H1 (cell line): ENCODE measurements at regions not wholly inside any gene's neighbourhood (a gene's known extent, or its start where the extent isn't known, plus 50 kb on each side); places are given as distances from the start of the nearest gene placed in this dataset.

ENCODE experiments used
- CTCF ChIA-PET: fragments of 300-600 bp; sonication (Branson Sonifier 250); formaldehyde crosslinking; loops from one replicate; lab custom pipeline; 2021; ENCODE audit not compliant: partially characterized antibody; lab: Charles Lee
- POLR2A ChIA-PET: fragments of 300-600 bp; sonication (Branson Sonifier 250); formaldehyde crosslinking; loops from one replicate; lab custom pipeline; 2021; ENCODE audit warnings: inconsistent platforms; ENCODE audit not compliant: partially characterized antibody; lab: Charles Lee
- DNase-seq, 2 experiments: peaks; one replicate each; pipeline versions ENCODE4 v3.0.0 to v3.0.0-alpha.2; 2010 to 2022; ENCODE audit warnings: low spot score in 2 of 2, low read depth in 1 of 2, mixed read lengths in 1 of 2
- FAIRE-seq: peaks from 2 replicates; lab custom pipeline; 2011; peaks lifted over from hg19 to GRCh38; lab: Jason Lieb, UNC
- H2AFZ ChIP-seq: 2 replicates; pipeline ENCODE4 v1.8.1; 2012; ENCODE audit warnings: low read length, inconsistent platforms
- H2AK5ac ChIP-seq: 2 replicates; pipeline ENCODE4 v1.6.1; 2013; ENCODE audit warnings: low read depth, low read length
- H2BK120ac ChIP-seq: replicated peaks from 2 replicates; pipeline ENCODE3; 2013; ENCODE audit warnings: low read depth, low read length, inconsistent platforms
- H2BK12ac ChIP-seq: 2 replicates; pipeline ENCODE4 v1.6.1; 2013; ENCODE audit warnings: low read depth, low read length
- H2BK15ac ChIP-seq: 2 replicates; pipeline ENCODE4 v1.6.1; 2013; ENCODE audit warnings: low read length
- H2BK20ac ChIP-seq: 2 replicates; pipeline ENCODE4 v1.6.1; 2013; ENCODE audit warnings: low read length
- H2BK5ac ChIP-seq: 2 replicates; pipeline ENCODE4 v1.6.1; 2013; ENCODE audit warnings: low read depth, low read length
- H3K14ac ChIP-seq: 2 replicates; pipeline ENCODE4 v1.6.1; 2013; ENCODE audit warnings: inconsistent platforms; ENCODE audit not compliant: insufficient read length
- H3K18ac ChIP-seq: 2 replicates; pipeline ENCODE4 v1.6.1; 2013; ENCODE audit warnings: low read length; ENCODE audit errors: extremely low read depth
- H3K23ac ChIP-seq: 2 replicates; pipeline ENCODE4 v1.6.1; 2013; ENCODE audit warnings: inconsistent platforms; ENCODE audit not compliant: insufficient read length
- H3K23me2 ChIP-seq: 2 replicates; pipeline ENCODE4 v1.6.1; 2013; ENCODE audit warnings: low read depth, low read length
- H3K27ac ChIP-seq: 2 replicates; pipeline ENCODE4 v1.6.1; 2011; ENCODE audit warnings: low read depth, low read length, inconsistent platforms
- H3K27me3 ChIP-seq, 4 experiments: replicated peaks in 1 of 4; 1 replicate in 1 of 4; 2 replicates in 3 of 4; pipeline versions ENCODE4 v1.6.1 to v1.8.1; 2011 to 2013; ENCODE audit warnings: low read length in 3 of 4, mild to moderate bottlenecking in 3 of 4, inconsistent platforms in 2 of 4, mixed read lengths in 2 of 4, moderate library complexity in 1 of 4; ENCODE audit not compliant: control insufficient read depth in 3 of 4, insufficient read depth in 3 of 4; ENCODE audit errors: extremely low read depth in 1 of 4
- H3K36me3 ChIP-seq, 4 experiments: 2 replicates each; pipeline versions ENCODE4 v1.6.1 to v1.8.1; 2011 to 2013; ENCODE audit warnings: mild to moderate bottlenecking in 4 of 4, low read length in 3 of 4, moderate library complexity in 2 of 4, control low read depth in 1 of 4, inconsistent platforms in 1 of 4; ENCODE audit not compliant: insufficient read depth in 4 of 4, control insufficient read depth in 2 of 4
- H3K4ac ChIP-seq: replicated peaks from 2 replicates; pipeline ENCODE3; 2013; ENCODE audit warnings: low read length, low read depth, mixed read lengths, inconsistent platforms; ENCODE audit not compliant: insufficient read length
- H3K4me1 ChIP-seq, 4 experiments: replicated peaks in 1 of 4; 1 replicate in 1 of 4; 2 replicates in 3 of 4; pipeline versions ENCODE4 v1.6.1 to v1.8.1; 2011 to 2013; ENCODE audit warnings: low read length in 3 of 4, inconsistent platforms in 2 of 4, mixed read lengths in 1 of 4; ENCODE audit not compliant: insufficient read depth in 4 of 4, control insufficient read depth in 3 of 4
- H3K4me2 ChIP-seq, 2 experiments: 2 replicates each; pipeline versions ENCODE4 v1.6.1 to v1.8.1; 2011 to 2013; ENCODE audit warnings: low read depth in 2 of 2, low read length in 2 of 2, control low read depth in 1 of 2, inconsistent platforms in 1 of 2, mild to moderate bottlenecking in 1 of 2; ENCODE audit not compliant: insufficient read depth in 1 of 2
- H3K4me3 ChIP-seq, 4 experiments: fragments of 200-600, 300-600 bp in 1 of 4; sonication (generic), shearing (Covaris generic), sonication (Bioruptor Twin) in 1 of 4; 2 replicates each; pipeline versions ENCODE4 v1.5.1 to v1.8.1; 2011 to 2016; ENCODE audit warnings: low read length in 4 of 4, low read depth in 3 of 4, control low read depth in 2 of 4, inconsistent platforms in 2 of 4, mild to moderate bottlenecking in 2 of 4, mixed read lengths in 1 of 4, moderate library complexity in 1 of 4; ENCODE audit not compliant: insufficient read depth in 2 of 4; ENCODE audit errors: extremely low read depth in 1 of 4
- H3K56ac ChIP-seq: replicated peaks from 2 replicates; pipeline ENCODE3; 2013; ENCODE audit warnings: low read depth, mild to moderate bottlenecking, mixed read lengths, low read length, inconsistent platforms; ENCODE audit not compliant: insufficient read length
- H3K79me1 ChIP-seq: 2 replicates; pipeline ENCODE4 v1.6.1; 2013; ENCODE audit warnings: low read depth, low read length, control low read depth
- H3K79me2 ChIP-seq, 2 experiments: 2 replicates each; pipeline versions ENCODE4 v1.6.1 to v1.8.1; 2012 to 2013; ENCODE audit warnings: low read length in 2 of 2, mild to moderate bottlenecking in 2 of 2, inconsistent platforms in 1 of 2; ENCODE audit not compliant: insufficient read depth in 2 of 2, control insufficient read depth in 1 of 2
- H3K9ac ChIP-seq, 4 experiments: replicated peaks in 1 of 4; 1 replicate in 1 of 4; 2 replicates in 3 of 4; pipeline versions ENCODE4 v1.6.1 to v1.8.1; 2011 to 2013; ENCODE audit warnings: low read depth in 3 of 4, low read length in 3 of 4, control low read depth in 2 of 4, mild to moderate bottlenecking in 2 of 4, moderate library complexity in 2 of 4, inconsistent platforms in 1 of 4; ENCODE audit errors: extremely low read depth in 1 of 4
- H3K9me3 ChIP-seq, 2 experiments: 2 replicates each; pipeline versions ENCODE4 v1.6.1 to v1.8.1; 2012 to 2013; ENCODE audit warnings: mild to moderate bottlenecking in 2 of 2, moderate library complexity in 2 of 2, control low read depth in 1 of 2, inconsistent platforms in 1 of 2, low read depth in 1 of 2, low read length in 1 of 2, mixed read lengths in 1 of 2; ENCODE audit not compliant: insufficient read depth in 2 of 2
- H4K20me1 ChIP-seq, 2 experiments: replicated peaks in 1 of 2; 2 replicates each; pipeline versions ENCODE3 to v1.8.1; 2011 to 2013; ENCODE audit warnings: inconsistent platforms in 2 of 2, low read length in 2 of 2, mild to moderate bottlenecking in 1 of 2; ENCODE audit not compliant: insufficient read depth in 2 of 2, control insufficient read depth in 1 of 2
- H4K5ac ChIP-seq: 2 replicates; pipeline ENCODE4 v1.6.1; 2013; ENCODE audit warnings: low read length, low read depth, mixed read lengths, inconsistent platforms; ENCODE audit not compliant: insufficient read length
- H4K8ac ChIP-seq: 2 replicates; pipeline ENCODE4 v1.8.0; 2013; ENCODE audit warnings: mild to moderate bottlenecking, moderate library complexity, low read length, inconsistent platforms; ENCODE audit not compliant: insufficient read depth; ENCODE audit errors: extremely low read depth
- H4K91ac ChIP-seq: replicated peaks from 2 replicates; pipeline ENCODE3; 2013; ENCODE audit warnings: low read length, mixed read lengths, inconsistent platforms; ENCODE audit not compliant: insufficient read length
- CEBPB ChIP-seq: IDR thresholded peaks from 2 replicates; pipeline ENCODE4 v1.6.1; 2012; ENCODE audit warnings: low read depth, low read length
- HDAC6 ChIP-seq: IDR thresholded peaks from one replicate; pipeline ENCODE4 v1.7.1; 2012; ENCODE audit warnings: low read depth, mild to moderate bottlenecking, inconsistent platforms, low read length, moderate library complexity
- KDM4A ChIP-seq: IDR thresholded peaks from one replicate; pipeline ENCODE4 v1.7.1; 2012; ENCODE audit warnings: low read depth, mild to moderate bottlenecking, moderate library complexity, low read length, inconsistent platforms; ENCODE audit not compliant: severe bottlenecking
- MAX ChIP-seq: IDR thresholded peaks from 2 replicates; pipeline ENCODE4 v1.6.1; 2012; ENCODE audit warnings: inconsistent platforms
- RBBP5 ChIP-seq: IDR thresholded peaks from 2 replicates; pipeline ENCODE4 v1.7.1; 2012; ENCODE audit warnings: low read depth, mild to moderate bottlenecking, inconsistent platforms, low read length, moderate library complexity, borderline replicate concordance
- RXRA ChIP-seq: IDR thresholded peaks from 2 replicates; pipeline ENCODE4 v1.6.1; 2011; ENCODE audit warnings: low read depth, mild to moderate bottlenecking, low read length, moderate library complexity; ENCODE audit not compliant: insufficient read depth
- SIX5 ChIP-seq: IDR thresholded peaks from 2 replicates; pipeline ENCODE4 v1.6.1; 2011; ENCODE audit warnings: mild to moderate bottlenecking, low read depth, low read length
- SUZ12 ChIP-seq: fragments of 200-600 bp; sonication (generic); IDR thresholded peaks from 2 replicates; pipeline ENCODE4 v1.6.1; 2012; ENCODE audit warnings: mild to moderate bottlenecking, inconsistent platforms, low read length, moderate library complexity, mixed read lengths
- TAF7 ChIP-seq: optimal IDR thresholded peaks from 2 replicates; pipeline ENCODE3; 2011; ENCODE audit warnings: low read depth, mild to moderate bottlenecking, inconsistent platforms, low read length, moderate library complexity, borderline replicate concordance
- WGBS, 2 experiments: shearing (Covaris generic) in 1 of 2; methylation state at CpG; one replicate each; pipeline versions ENCODE4 v1.1.6 to v1.1.7; 2013 to 2015; ENCODE audit warnings: low lambda C conversion rate in 2 of 2, mixed read lengths in 2 of 2, inconsistent platforms in 1 of 2, low coverage in 1 of 2, missing lambda C conversion rate in 1 of 2; ENCODE audit not compliant: insufficient replicate concordance in 2 of 2, insufficient coverage in 1 of 2, insufficient read length in 1 of 2; ENCODE audit errors: extremely low coverage in 1 of 2, missing lambda C conversion rate in 1 of 2; 5-methylcytosine and 5-hydroxymethylcytosine counted together
- TF ChIP-seq, protein P1 (sequence below), 3 experiments: IDR thresholded peaks; 1 replicate in 2 of 3; 2 replicates in 1 of 3; pipeline versions ENCODE4 v1.5.1 to v1.6.1; 2011; ENCODE audit warnings: low read length in 3 of 3, mild to moderate bottlenecking in 3 of 3, inconsistent platforms in 2 of 3, low read depth in 1 of 3, moderate library complexity in 1 of 3; ENCODE audit not compliant: insufficient read depth in 1 of 3; ENCODE audit errors: control extremely low read depth in 1 of 3

GRCh38 chr16:59941594-59941993, 1207.5 kb upstream of the GOT2 start:
- H2AFZ ChIP-seq, result no peak overlapping the region

More at GRCh38 chr16:59941594-59941993, 1207.5 kb upstream of the GOT2 start:
- H3K79me1 ChIP-seq, result no peaks in the 10 kb centered on the region
- H2BK12ac ChIP-seq, result no peak overlapping the region
- DNase-seq (no peak), FAIRE-seq (no peak)
- H2BK5ac ChIP-seq, result no peak overlapping the region
- H3K36me3 ChIP-seq, result no peaks in the 10 kb centered on the region
- no peak overlapping the region for H3K14ac ChIP-seq
- H3K23me2 ChIP-seq, result no peaks in the 10 kb centered on the region
- H2BK20ac ChIP-seq, result no peak overlapping the region
- H3K27me3 ChIP-seq, result no peaks in the 10 kb centered on the region
- H4K20me1 ChIP-seq, result no peaks in the 10 kb centered on the region
- H3K23ac ChIP-seq, result no peak overlapping the region
- no peak overlapping the region for H3K9ac ChIP-seq
- no peak overlapping the region for H2BK15ac ChIP-seq
- POLR2A ChIA-PET, result no interaction called here
- no peak overlapping the region for H3K4me2 ChIP-seq
- no peak overlapping the region for H4K91ac ChIP-seq
- no peak overlapping the region for H3K4ac ChIP-seq
- TF ChIP-seq CEBPB, result no peak
- no peak for TF ChIP-seq TAF7
- TF ChIP-seq SUZ12, result no peak
- no peak for TF ChIP-seq MAX
- no peak for TF ChIP-seq RBBP5
- TF ChIP-seq KDM4A, result no peak
- TF ChIP-seq RXRA, result no peak
- TF ChIP-seq SIX5, result no peak
- TF ChIP-seq HDAC6, result no peak
- TF ChIP-seq, protein P1, sequence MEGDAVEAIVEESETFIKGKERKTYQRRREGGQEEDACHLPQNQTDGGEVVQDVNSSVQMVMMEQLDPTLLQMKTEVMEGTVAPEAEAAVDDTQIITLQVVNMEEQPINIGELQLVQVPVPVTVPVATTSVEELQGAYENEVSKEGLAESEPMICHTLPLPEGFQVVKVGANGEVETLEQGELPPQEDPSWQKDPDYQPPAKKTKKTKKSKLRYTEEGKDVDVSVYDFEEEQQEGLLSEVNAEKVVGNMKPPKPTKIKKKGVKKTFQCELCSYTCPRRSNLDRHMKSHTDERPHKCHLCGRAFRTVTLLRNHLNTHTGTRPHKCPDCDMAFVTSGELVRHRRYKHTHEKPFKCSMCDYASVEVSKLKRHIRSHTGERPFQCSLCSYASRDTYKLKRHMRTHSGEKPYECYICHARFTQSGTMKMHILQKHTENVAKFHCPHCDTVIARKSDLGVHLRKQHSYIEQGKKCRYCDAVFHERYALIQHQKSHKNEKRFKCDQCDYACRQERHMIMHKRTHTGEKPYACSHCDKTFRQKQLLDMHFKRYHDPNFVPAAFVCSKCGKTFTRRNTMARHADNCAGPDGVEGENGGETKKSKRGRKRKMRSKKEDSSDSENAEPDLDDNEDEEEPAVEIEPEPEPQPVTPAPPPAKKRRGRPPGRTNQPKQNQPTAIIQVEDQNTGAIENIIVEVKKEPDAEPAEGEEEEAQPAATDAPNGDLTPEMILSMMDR (IDR thresholded peaks at IDR 0.05; ENCODE audit: control extremely low read depth in 1 of 3, insufficient read depth in 1 of 3, low read depth in 1 of 3, low read length in 3 of 3), result no peak
- H3K79me2 ChIP-seq, result no peaks in the 10 kb centered on the region
- H3K18ac ChIP-seq, result no peak overlapping the region
- 97% methylated on average over 4 of the region's 4 CpGs; no CpG with 5 or more reads in 1 of the 2 experiments for WGBS, 2 experiments
- no peak overlapping the region for H3K56ac ChIP-seq
- no peaks in the 10 kb centered on the region for H3K4me1 ChIP-seq
- H2AK5ac ChIP-seq, result no peak overlapping the region
- H4K8ac ChIP-seq, result no peak overlapping the region
- no peaks in the 10 kb centered on the region for H3K9me3 ChIP-seq
- no peak overlapping the region for H2BK120ac ChIP-seq
- no peak overlapping the region for H3K27ac ChIP-seq
- no peak overlapping the region for H3K4me3 ChIP-seq
- no peak overlapping the region for H4K5ac ChIP-seq
- CTCF ChIA-PET, result no interaction called here
